ENCODE measurements at regions not wholly inside any gene's neighbourhood (a gene's known extent, or its start where the extent isn't known, plus 50 kb on each side); places are given as distances from the start of the nearest gene placed in this dataset.

DNA sequence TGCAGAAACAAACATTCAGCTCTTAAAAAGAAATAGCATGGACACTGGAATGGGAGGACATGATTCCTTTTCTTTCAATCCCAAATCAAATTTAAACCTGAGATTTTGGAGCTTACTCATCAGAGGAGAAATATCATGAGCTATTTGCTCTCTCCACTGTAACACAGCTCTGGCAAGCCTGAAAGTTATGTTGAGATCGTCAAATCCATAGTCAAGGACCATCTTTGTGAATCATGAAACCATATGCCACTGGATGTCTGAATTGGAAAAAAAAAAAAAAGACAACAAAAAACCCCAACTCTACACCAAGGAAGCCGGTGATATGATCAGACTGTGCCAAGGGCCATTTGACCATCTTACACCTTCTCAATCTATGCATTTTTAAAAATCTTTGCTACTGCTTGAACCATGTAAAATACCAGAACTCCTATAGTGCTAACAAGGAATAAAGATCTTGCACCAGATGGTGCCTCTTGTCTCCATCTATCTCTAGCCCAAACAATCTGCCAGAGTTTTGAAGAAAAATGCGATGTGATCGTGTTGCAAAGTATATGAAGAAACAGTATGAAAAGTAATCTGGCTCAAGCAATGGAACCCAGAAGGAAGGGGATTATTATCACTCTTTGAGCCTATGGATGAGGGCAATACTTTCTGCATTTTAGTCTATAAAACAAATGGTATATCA is 138.1 kb upstream of the MEF2C start:
- FAIRE-seq = no peak
- no peak for DNase-seq (ENCODE audit: extremely low spot score, insufficient read length, low read depth)

DNA sequence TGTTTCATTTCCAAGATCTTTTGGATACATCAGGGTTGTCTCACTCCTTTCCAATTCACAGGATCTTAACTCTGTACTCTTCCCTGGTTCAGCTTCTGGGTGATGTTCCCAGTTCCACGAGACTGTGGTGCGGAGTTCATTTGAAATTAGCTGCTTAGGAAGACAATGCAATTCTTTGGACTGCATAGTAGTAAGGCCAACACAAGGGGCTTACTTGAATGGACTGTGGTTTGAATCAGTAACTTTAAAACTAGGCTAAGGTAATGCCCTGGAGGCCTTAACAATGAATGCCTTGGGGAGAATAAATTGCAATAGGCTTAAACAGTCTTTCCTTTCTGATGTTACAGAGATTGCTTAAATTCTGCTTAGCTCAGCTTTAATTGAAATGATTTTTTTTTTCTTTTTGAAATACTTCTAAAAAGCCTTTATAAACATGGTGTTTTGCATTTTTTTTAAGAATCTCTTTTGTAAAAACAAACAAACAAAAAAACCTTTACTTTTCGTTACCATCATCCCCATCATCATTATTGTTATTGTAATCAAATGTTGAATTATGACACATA is 133.8 kb upstream of the MEF2C start:
- no peak for DNase-seq (ENCODE audit: extremely low spot score, insufficient read length, low read depth)
- no peak for FAIRE-seq

DNA sequence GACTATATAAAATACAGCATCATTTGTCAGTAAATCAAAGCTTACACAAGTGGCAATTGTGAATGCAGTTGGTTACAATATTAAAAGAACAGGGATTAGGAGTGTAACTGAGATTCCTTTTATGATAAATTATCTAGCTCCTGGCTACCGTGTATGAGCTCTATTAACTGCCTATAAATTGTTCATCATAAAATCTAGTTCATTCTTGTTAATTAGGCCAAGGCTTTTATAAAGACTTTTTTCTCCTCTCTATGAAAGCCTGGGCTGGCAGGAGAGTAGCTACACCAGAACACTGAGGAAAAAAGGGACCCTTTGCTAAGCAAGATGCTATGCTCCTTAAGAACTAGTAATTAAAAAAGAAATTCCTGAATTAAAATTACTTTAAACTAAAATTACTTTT is 132.4 kb upstream of the MEF2C start:
- FAIRE-seq (no peak), DNase-seq (ENCODE audit: extremely low spot score, insufficient read length, low read depth) (no peak)

DNA sequence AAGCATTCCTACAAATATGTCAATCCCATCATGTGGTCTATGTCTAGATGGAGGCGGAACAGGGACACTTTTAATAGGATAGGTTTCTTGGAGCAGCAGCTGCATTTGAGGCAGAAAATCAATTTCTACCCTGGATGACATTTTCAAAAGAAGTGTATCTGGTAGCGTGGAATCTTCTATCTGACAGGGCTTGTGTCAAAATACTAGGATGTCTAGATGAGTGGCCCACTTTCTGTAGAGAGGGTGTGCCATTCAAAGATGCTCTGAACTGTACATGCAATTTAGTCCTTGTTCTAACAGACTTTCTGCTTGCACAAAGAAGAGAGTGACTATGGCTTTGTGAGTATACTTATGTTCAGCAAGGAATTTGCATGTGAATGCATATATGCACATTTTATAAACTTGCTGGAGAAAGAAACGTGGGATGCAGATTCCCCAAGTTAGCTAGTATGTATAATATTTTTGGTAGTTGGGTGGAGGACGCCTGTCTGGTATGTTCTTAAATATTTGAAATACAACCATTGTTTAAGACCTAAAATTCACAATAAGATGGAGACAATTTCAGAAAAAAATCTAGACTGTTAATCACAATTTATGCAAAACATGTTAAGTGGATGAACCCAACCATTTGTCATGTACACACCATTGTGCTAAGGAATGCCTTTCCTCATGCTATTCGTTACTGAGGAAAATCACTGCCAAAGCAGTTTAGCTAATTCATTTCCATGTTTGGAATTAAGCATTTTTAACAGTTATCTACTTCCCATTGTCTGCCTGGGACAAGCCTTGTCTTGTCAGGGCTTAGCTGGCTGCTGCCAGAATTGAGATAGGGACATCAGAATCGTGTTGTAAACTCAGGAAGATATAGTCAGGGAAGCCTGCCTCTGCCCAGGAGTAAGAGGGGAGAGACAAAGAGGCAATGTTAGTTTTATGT is 129.1 kb upstream of the MEF2C start:
- FAIRE-seq (no peak), DNase-seq (ENCODE audit: extremely low spot score, insufficient read length, low read depth) (no peak)

DNA sequence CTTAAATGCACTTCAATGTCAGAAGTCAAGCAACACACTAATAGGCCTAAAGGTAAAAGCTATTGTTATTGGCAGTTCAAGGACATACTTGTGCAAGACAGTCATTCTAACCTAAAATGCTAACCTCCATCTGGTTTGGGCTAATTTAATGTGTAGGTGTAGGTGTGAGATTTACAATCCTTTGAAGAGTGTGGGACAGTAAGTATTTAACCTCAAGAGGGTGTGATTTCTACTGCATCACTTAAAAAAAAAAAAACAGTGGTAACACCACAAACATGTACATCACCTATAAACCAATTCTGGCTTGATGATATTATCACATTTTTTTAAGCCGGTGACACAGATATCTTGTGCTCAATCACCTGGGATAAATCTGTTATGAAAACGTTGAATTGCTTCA is 127.5 kb upstream of the MEF2C start:
- no peak for DNase-seq (ENCODE audit: extremely low spot score, insufficient read length, low read depth)
- no peak for FAIRE-seq

DNA sequence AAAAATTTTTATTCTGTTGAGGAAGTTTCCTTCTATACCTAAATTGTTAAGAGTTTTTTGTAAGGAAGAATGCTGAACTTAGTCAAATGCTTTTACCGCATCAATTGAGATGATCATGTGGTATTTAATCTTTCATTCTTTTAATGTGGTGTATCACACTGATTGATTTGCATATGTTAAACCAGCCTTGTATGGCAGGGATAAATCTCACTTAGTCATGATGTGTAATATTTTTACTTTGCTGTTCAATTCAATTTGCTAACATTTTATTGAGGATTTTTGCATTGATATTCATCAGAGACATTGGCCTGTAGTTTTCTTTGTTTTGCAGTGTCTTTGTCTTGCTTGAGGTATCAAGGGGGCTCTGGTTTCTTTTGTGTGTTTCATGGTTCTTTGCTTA is 125.3 kb upstream of the MEF2C start:
- no peak for FAIRE-seq
- DNase-seq (ENCODE audit: extremely low spot score, insufficient read length, low read depth) = no peak

DNA sequence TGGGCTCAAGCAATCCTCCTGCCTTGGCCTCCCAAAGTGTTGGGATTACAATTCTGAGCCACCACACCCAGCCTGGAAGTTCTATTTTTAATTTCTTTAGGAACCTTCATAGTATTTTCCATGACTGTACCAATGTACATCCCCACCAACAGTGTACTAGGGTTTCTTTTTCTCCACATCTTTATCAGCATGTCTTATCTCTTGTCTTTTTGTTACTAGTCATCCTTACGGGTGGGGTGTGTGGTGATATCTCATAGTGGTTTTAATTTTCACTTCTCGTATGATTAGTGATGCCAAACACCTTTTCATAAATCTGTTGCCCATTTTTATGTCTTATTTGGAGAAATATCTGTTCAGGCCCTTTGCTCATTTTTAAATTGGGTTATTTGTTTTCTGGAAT is 123.0 kb upstream of the MEF2C start:
- FAIRE-seq (no peak), DNase-seq (ENCODE audit: extremely low spot score, insufficient read length, low read depth) (no peak)

DNA sequence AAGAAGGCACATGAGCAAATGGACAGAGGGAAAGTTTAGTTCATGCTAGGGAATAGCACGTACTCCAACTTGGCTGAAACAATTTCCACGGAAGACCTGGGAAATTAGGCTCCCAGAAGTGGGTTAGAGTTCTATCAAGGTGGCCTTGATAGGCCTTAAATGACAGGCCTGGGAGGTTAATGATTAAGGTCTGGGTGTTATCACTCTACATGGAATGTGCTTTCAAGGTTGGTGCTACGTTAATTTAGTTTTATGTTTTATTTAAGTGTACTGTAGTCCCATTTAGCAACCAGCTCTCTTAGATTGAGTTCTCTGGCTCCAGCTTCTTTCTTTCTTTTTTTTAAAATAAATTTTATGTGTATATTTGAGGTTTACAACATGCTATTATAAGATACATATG is 121.4 kb upstream of the MEF2C start:
- DNase-seq (ENCODE audit: extremely low spot score, insufficient read length, low read depth) = no peak
- no peak for FAIRE-seq

DNA sequence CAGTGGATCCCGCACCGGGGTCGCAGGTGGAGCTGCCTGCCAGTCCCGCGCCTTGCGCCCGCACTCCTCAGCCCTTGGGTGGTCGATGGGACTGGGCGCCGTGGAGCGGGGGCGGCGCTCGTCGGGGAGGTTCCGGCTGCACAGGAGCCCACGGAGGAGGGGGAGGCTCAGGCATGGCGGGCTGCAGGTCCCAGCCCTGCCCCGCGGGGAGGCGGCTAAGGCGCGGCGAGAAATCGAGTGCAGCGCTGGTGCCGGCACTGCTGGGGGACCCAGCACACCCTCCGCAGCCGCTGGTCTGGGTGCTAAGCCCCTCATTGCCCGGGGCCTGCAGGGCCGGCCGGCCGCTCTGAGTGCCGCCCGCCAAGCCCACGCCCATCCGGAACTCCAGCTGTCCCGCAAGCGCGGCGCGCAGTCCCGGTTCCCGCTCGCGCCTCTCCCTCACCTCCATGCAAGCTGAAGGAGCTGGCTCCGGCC is 120.6 kb upstream of the MEF2C start:
- DNase-seq (ENCODE audit: extremely low spot score, insufficient read length, low read depth) (no peak), FAIRE-seq (no peak)

DNA sequence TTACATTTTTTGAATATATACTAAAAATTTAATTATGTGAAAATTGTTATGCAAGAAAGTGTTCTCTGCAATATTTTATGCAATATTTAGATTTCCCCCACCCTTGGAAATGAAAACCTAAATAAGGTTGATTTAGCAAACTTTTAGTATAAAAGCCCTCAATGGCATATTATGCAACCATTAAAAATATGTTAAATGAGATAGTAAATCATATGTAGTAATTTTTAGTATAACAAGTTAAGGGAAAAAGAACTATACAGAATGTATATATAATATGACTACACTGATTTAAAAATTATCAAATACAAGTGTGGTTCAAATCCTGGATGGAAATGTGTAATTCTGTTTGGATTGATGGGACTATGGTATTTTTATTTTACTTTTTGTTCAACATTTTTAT is 116.9 kb upstream of the MEF2C start:
- DNase-seq (ENCODE audit: extremely low spot score, insufficient read length, low read depth) = no peak
- no peak for FAIRE-seq

DNA sequence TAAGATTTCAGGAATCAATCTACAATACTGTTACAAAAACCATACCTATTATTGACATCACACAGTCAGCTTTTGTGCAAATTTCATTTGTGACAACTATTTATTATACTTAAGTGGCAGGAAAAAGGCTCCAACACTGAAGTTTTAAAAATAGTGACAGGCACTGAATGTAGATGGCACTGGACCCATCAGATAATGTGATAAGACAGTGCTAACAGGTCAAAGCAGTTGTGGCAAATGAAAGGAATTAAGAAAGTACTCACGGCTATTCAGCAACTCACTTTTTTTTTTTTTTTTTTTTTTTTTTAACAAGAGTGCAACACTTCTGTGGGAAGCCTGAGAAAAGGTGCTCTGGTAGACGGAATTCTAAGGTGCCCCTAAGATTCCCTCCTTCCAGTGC is 115.0 kb upstream of the MEF2C start:
- no peak for DNase-seq (ENCODE audit: extremely low spot score, insufficient read length, low read depth)
- FAIRE-seq = no peak

DNA sequence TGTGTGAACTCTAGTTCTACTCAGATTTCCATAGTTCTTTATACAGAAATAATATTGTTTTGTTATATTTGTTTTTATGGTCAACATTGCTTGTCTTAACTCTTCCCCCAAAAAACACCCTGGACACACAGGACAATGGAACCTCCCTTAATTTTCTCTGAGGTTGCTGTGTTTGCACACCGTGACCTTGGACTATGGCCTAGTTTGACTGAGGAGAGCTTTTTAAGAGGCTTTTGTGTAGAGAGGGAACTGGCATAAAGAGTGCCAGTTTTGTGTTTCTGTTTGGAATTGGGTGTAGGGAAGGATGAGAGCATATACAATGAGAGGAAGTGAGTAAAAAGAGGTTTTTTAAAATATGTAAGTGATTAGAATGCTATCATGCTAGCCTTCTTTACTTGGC is 101.1 kb upstream of the MEF2C start:
- no peak for FAIRE-seq
- no peak for DNase-seq (ENCODE audit: extremely low spot score, insufficient read length, low read depth)

DNA sequence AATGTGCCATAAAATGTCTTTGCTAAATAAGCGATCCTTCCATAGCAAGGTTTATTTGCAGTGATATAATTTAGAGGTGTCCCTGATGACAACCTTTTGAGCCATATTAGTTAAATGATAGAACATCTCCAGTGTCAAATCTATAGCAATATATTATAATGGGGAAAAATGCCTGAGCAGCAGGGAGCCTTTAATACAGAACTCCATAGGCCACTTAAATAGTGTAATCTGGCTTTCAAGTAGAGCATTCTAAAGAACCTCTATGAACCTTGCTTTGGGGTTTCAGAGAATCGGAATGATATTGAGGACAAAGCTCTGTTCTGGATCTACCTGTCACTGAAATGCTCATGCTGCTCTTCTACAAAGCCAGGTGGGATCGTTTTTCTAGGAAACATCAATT is 96.7 kb upstream of the MEF2C start:
- DNase-seq (ENCODE audit: extremely low spot score, insufficient read length, low read depth) (no peak), FAIRE-seq (no peak)

DNA sequence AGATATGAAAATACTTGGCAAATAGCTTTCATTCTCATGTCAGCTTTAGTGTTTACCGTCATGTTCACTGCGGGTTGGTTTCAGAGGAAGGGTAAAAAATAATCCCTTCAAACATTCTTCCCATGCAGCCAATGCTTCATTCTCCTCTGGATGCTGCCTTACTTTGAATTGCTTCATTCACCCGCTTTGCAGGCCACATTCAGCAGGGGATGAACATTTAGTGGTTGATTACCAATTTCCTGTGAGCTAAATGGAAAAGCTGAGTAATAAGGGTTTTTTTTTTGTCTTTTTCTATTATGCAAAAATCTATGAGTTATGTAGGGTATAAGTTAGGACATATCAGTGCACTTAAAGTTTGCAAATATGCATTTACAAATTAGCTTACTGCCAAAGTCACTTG is 96.3 kb upstream of the MEF2C start:
- FAIRE-seq = peak; percentile 64
- no peak for DNase-seq (ENCODE audit: extremely low spot score, insufficient read length, low read depth)

DNA sequence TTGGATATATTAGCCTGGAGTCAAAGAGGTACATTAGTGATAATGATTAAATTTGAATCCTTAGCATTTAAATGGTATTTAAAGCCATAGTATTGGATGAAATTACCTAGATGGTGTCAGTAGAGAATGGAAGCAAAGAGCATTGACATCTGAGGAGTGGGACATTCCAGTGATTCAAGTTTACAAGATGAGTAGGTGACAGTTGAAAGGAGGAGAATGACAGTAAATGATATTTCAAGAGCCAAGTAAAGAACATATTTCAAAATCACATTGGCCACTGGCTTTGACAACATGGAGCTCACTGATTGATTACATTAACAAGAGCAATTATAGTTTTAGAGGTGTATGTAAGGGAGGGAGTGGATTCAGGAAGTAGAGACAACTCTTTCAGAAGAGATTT is 93.9 kb upstream of the MEF2C start:
- DNase-seq (ENCODE audit: extremely low spot score, insufficient read length, low read depth) (no peak), FAIRE-seq (no peak)

DNA sequence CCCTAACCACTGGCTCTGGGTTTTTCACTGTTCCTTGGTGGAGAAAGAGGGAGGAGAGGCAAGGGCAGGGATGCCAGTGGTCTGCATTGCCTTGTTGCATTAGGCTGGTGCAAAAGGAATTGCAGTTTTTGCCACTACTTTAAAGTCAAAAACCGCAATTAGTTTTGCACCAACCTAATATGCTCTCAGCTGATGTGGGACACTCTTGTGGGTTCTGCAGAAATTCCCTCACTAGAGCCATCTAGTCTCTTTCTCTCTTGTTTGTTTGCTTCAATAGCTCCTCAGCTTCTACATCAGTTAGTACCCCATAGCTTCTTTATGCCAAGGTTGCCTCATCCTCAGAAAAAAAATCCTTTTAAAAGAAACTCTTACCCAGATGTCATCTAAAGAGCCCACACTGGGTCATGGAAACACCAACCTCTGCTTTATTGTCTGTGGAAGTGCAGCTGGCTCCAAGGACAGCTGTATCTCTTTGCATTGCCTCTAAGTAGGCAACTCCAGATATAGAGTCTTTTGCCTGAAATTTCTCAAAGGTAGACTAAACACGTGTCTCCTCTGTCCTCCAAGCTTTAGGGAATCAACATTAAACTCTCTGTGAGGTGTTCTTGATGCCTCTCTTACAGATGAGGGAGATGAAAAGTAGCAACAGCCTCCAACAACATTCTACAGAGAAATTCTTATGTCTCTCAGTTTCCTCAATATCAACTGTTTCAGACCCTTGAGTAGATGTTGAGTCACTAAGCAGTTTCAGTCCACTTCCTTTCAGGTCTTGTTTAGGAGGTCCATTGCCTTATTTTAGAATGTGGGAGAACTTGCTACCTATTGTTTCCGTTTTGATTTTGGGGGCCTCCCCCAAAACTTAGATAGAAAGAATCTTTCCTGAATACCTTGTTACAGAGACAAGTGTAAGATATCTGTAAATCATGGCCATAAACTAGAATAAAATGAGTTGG is 84.9 kb upstream of the MEF2C start:
- FAIRE-seq = peak; percentile 26
- no peak for DNase-seq (ENCODE audit: extremely low spot score, insufficient read length, low read depth)

DNA sequence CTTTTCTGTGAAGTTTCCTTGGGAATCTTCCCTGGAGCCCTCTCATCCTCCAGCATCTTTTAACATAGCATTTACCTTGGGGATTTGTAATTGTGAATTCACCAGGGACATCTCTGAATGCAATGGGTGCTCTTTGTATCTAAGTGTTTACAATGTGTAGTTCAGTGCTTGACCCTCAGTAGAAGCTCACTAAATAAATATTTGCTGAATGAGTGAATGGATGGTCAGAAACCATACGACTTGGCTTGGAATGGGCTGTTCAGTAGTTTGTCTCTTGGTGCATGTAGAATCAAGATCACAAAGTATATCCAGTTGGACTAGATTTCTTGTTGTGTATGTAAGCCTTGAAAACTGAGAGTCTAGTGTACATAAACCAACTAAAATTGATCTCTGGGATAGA is 81.8 kb upstream of the MEF2C start:
- FAIRE-seq = no peak
- DNase-seq (ENCODE audit: extremely low spot score, insufficient read length, low read depth) = no peak

DNA sequence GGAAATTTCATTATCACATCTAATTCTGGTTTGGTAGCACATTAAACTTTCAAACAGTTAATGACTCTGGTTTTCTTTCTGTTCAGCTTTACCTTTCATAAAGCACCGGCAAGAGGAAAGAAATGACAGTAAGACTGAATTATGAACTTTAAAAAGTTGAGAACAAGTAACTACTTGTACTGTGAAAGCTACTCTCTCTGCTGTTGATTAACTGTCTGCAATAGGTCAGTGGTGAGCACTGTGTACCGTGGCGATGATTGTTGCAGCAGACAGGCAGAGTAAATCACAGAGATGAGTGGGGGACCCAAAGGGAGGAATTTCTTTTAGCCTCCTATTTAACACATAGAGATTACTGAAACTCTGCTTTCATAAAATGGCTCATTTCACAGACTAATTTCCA is 74.0 kb upstream of the MEF2C start:
- FAIRE-seq (no peak), DNase-seq (ENCODE audit: extremely low spot score, insufficient read length, low read depth) (no peak)

DNA sequence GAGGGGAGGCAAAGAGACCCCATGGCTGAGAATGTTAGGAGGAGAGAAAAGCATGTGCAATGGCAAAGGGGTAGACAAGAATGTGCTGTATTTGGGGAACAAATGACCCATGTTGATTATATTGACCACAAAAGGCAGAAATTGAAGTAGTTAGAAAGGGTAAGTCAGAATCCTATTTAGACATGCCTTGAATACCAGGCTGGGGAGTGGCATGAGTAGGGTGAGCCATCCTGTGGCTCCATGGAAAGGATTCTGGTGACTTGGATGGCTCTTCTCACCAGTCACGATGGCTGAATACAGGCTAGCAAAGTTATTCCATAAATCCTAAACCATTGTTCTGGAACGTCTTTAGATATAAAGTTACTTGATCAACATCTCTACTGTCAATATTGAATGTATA is 73.4 kb upstream of the MEF2C start:
- FAIRE-seq (no peak), DNase-seq (ENCODE audit: extremely low spot score, insufficient read length, low read depth) (no peak)

DNA sequence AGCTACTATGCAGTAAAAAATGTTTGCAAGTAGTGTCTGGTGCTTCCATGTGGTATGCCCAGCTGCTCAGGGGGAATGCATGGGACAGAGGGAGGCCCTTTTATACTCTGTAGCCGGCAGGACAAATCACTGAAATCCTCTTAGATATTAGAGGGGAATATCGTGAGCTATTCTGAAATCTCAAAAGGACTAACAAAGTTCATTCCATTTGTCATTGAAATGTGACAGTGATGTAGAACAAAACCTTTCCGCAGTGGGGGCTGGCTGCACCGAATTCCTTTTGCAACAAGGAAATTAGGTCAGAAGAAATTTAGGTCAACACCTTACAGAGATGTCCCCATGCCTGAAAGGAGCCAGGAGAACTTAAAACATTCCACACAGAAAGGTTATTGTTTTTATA is 72.4 kb upstream of the MEF2C start:
- DNase-seq (ENCODE audit: extremely low spot score, insufficient read length, low read depth) (no peak), FAIRE-seq (no peak)
